SKM-1 (cell line): ENCODE measurements at regions not wholly inside any gene's neighbourhood (a gene's known extent, or its start where the extent isn't known, plus 50 kb on each side); places are given as distances from the start of the nearest gene placed in this dataset.

Experiments used
- DNase-seq: peaks from one replicate; lab custom pipeline; 2025; ENCODE audit not compliant: unreplicated experiment; lab: John Stamatoyannopoulos, UW

DNA sequence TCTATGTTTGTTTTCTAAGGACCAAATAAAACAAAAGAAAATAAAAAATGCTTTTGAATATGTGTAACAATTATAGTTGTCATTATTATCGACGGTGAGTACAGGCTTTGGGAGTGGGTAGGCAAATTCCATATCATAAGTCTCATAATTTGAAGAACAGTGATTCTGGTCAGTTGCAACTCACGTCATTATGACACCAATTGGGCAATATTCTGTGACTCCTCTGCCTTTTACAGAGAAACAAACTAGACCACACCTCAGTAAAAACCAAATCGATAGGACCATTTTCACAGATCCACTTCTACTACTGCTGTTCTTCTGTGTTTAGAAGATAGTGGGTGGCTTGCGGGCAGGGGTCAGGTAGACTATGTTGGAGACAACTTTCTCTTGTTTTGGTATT, 250.1 kb downstream of the C4orf33 start:
- no peak for DNase-seq

DNA sequence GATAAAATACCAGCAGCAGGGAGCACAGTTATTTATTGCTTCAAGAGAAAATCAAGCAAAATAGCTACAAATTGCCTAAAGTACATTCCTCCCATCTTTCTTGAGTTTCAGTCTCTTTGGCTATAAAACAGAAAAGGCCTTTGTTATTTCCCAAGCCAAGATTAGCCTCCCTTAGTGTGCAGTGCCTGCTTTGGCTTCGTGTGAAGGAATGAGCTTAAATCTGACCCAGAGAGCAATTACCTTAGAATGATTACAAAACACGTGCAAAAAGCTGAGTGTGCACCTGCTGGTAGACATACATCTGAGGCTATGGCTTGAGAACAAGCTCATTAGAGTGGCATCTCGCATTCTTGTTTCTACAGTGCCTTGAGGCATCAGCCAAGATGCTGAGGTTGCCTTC, 250.8 kb downstream of the C4orf33 start:
- no peak for DNase-seq

DNA sequence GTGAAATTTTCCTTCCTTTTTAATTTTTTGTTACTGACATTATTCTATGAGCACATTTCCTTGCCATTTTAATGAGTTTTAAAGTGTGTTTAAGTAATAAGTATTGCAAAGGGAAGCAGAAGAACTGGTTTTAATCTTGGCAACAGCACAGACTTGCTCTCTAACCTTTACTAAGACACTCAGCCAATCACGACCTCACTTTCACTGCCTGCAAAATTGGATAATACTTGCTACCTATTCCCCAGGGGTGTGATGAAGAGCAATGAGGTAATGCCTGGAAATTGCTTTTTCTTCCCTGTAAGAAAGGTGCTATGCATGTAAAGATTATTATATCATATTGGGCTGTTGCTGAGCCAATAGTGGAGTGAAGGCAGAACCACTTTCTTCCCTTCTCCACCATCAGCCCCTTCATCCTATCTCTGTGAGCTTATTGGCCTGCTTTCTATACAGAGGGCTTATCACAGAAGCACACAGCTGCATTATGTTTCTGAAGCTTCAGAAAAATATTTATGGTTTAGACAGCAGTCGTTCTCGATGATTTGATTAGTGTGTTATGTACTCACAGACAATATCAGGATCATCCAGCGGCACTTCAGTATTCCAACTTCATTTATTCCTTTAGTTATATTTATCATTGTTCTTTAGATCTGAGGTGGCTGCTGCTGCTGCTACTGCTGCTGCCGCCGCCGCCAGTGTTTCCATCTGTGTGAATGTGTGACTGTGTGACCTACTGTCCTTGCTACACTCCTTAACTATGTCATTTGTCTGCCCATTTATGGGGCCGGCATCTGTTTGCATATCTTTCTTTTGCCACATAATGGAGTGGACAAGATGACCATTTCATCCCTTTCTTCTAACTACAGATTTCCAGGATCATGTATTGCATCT, 255.1 kb downstream of the C4orf33 start:
- DNase-seq, result no peak

DNA sequence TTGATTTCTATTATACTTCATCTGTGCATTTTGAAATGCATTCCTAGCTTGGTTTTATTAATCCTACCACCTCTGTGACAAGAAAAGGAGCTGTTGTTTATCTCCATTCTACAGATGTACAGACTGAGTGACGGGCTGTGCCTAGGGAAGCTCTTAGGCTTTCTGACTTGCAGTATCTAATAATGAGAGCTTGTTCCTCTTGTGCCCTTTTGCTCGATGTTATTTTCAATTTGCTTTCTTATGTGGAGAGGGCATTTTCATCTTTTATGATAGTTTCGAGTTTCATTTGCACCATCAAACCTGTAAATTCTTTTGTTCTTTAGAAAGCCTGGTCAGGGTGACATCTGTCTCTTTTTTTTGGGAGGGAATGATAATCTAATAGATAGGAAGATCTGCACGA, 256.5 kb downstream of the C4orf33 start:
- no peak for DNase-seq

DNA sequence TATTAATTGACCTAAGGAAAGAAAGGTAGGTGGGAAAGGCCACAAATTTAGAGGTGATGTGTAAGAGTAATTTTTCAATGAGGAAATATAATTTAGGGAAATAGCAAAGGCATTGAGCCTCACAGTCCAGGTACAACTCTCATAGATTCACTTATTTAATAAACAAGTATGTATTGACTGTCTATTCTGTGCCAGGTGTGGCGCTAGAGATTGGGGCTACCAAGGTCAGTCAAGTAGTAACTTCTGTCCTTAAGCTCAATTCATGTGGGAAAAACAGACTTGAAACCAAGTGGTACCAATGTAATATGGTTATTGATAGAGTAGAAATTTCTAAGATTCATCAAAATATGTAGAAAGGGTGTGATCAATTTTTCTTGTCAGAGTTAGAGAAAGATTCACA, 257.5 kb downstream of the C4orf33 start:
- no peak for DNase-seq

DNA sequence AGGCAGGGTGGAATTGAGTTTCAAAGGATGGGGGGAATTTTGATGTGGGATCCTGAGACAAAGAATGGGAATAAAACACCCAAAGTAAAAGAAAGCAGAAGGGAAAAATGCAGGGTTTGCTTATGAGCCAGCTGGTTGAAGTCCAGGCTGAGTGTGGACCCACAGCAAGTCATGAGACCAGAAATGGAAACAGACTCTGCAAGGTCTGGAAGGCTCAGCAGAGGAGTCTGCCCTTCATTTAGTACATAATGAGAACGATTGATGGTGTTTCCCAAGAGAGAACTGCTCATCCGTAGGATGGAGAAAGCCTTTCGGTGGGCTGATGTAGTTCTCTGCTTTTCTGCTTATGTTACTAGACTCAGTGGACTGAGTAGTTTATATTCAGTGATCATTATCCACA, 259.1 kb downstream of the C4orf33 start:
- no peak for DNase-seq

DNA sequence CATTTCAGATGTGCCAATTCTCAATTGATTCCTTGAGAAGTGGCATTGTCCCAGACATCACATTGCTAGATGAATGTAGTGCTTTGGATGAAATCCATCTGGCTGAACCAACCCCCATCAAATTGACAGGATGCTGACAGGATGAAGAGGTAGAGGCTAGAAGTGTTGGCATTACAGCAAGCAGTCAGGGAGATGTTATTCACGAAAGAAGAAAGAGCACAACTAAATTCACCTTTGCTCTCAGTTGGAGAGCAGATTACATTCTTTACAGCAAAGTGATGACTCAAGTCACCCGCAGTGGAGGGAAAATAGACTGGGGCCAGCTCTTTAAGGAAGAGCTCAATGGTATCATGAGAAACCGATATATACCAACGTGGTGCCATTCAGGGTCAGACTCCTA, 259.6 kb downstream of the C4orf33 start:
- no peak for DNase-seq

DNA sequence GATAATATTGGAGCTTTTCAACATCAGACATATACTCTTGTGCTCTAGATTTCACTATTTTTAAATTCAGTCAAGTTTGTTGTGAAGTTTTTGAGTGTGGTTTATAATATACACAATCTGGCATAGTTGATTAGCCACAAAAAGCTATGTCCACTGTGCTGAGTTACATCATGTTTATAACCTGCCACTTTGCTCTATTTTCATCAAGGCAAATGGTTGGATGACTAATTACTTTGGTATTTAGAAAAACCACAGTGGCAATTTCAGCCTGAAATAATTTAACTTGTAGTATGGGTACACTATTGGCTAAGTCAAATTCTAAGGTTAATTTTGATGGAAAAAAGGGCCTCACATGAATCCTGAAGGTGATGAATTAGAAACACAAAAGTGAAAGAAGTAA, 262.6 kb downstream of the C4orf33 start:
- no peak for DNase-seq

DNA sequence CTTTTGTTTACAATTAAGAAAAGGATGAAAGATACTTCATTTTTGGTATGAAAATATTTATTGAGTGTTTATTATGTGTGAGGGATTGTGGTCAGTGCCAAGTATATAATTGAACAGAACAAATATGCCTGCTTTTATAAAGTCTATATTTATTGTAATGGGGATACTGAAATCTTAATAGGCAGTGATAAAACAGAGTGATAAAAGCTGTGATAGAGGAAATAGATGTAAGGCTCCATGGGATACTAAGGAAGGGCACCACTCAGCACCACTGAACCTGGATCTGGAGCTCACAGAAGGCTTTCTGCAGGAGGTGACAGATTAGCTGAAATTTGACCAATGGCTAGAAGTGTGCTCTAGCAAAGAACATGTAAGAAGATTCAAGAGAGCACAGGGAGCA, 263.5 kb downstream of the C4orf33 start:
- DNase-seq, result no peak

DNA sequence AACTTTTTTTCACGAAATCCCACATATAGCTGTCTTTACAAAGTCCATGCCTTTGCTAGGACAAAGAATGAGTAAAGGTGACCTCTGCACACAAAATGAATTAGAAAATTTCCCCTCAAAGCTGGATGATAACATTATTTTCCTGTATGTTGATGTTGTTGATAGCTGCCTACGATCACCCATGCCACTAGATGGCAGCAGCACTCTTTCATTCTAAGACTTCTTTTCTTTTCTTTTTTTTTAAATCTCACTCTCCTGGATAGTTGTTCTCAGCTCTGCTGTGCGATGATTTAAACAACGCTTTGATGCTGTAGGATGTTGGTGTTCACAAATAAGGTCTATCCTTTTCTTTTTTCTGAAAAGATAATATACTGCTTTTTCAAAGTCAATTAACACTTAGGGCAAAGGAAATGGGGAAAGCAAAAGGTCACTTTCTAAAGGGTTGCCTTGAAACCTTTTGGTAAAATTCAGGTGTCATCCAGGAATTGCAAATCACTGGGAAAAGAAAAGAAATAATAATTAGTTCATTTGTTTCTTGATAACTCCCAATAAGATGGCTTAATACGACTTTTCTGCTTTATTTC, 266.8 kb downstream of the C4orf33 start:
- DNase-seq, result peak; percentile 63

DNA sequence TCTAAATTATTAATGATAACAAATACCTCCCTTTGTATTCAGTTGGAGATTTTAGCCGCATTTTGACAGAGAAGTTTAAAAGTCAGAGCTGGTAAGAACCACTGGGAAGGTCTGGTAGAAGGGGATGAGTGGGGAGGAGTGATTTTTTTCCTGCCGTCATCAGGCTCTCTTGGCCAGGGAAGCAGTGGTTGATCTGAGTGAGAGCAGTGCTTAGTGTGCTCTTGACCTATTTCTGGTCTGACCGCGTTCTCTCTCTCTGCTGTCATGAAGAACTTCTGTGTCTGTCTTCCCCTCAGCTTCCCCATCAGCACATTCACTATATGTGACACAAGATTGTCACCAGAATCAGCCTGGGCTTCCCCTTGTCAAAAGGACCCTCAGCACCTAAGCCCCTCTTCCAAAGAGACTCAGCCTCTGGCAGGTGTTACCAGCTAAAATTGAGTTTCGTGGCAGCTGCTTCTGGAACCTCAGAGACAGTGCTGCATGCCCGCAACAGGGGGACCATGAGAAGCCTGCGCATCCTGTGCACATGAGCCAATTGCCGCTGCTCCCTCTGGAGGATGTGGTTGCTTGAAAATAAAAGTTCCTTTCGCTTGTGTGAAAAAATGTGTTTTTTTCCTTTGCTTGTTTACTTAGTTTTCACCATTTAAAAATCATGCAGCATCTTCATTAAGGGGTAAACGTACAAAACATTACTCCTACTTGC, 268.9 kb downstream of the C4orf33 start:
- no peak for DNase-seq

DNA sequence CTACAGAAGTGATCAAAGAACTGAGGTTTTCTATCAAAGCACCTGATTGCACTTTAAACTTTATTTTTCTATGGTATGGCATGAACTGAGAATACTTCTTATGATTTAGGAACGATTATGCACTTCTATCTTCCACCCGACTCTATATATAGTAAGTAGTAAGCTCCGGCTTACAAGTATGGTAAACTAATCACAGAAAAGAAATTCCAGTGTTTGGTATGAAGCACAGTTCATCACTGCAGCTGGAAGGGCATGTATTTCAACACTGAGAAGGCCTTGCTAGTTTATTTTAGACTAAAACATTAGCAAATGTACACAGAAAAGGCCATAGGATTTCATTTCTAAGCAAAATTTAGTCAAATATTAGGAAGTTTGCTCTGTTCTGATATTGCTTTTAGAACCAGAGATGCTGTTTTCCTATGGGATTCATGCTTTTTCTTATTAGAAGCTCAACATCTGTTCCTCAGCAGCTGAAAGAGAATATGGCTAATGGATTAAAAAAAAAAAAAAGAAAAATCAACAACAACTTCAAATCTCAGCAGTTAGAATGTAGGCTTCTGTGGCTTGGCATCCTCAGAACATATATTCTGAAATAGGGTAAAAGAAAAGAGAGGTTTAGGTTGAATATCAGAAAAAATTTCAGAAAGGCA, 273.5 kb downstream of the C4orf33 start:
- no peak for DNase-seq

DNA sequence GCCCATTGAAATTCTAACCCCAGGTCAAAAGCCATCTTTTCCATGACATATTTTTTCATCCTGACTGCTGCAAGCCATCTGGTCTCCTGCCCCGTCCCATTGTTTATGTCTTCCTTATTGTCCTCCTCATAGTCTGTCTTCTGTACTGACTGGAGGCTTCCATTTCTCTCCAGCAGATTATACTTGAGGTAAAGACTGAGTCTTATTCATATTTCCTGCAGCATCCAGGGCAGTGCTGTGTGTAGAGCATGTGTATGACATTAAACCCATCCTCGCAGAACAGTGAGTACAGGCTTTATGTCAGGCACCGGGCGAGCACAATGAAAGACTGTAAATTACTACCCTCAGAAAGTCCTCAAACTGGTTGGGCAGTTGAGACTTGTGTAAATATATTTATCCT, 275.1 kb downstream of the C4orf33 start:
- no peak for DNase-seq

DNA sequence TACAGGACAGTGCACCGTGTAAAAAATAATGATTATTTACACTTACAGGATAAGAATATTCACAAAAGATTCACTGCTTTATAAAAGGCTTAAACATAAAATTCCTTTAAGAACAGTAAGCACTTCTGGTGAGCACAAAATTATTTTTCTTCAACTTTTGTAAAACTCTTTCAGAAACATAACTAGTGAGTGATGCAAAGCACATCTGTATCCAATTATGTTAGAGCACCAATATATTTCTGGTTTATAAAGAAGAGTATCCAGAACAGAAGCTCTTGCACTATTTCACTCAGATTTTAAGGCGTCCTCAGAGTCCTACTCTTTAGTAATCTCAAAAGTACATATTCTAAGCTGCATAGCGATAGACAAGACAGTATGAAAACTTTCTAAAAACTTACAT, 276.0 kb downstream of the C4orf33 start:
- no peak for DNase-seq

DNA sequence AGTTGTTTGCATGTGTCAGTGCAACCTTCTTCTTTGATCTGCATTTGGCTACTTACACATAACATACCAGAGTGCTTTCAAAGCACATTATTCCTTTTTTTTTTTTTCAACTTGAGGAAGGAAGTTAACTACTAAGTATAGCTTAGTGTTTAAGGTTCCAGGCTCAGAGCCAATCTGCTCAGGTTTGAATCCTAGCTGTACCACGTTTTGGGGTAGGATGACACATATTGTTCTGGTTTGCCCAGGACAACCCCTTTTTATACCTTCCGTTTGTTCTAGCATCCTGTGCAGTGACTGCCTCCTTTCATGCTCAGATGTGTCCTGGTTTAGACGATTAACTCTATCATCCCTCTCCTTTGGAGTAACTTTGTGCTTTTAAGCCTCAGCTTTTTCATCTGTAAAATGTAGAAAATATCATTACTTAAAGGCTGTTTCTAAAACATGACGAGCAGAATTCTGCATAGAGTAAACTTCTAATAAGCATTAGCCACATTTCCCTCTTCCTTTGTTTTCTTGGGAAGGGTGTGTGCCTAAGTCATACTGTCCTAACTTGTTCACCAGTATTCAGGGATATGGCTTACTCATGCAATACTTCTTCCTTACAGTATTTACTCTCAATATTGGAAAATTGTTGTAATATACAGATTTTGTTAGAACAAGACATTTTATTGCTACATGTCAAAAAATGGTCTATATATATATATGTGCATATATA, 281.3 kb downstream of the C4orf33 start:
- DNase-seq, result no peak

DNA sequence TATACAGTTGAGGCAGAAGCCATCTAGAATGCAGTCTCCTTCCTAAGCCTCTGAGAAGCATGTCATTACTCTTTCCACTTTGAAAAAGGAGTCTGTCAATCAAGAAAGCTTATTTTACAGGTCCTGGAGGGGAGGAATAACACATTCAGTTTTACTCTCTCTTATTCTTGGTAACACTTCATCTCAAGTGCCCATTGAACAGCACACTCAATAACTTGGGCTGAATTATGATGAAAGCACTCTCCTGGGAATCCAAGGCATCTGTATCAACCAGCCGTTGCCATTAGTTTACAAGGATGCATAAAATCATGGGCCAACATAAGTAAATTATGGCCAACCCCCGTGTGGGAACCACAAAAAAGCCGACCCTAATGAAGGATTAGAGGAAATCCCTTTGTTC, 282.4 kb downstream of the C4orf33 start:
- DNase-seq, result no peak

DNA sequence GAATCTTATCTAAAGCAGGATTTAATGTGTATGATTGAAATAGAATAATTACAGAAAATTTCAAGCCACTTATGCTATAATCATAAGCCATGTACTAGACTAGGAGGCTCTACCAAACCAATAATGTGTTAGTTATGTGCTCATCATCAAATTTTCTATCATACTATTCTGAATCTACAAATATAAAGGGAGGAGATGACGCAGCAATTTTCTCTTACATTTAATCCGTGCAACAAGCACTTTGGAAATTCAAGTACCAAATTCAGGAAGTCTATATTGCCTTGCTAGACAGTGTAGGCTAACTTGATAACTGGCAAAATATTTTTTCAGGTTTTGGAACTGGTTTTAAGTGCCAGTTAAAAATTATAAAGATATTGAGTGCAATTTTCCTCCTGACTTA, 283.5 kb downstream of the C4orf33 start:
- DNase-seq, result no peak

DNA sequence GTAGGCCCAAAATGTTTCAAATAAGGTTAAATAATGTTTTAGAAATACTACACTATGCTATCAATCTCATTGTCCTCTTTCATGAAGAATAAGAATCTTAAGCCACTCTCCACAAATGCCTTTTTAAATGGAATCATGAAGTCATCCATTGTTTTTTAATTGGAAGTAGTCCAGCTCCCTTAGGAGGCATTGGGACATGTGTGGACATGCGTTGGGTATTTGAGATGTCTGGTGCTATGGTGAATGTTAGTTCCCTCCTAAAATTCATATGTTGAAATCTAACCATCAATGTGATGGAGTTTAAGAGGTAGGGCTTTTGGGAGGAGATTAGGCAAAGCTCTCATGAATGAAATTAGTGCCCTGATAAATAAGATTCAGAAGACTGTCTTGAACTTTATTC, 289.0 kb downstream of the C4orf33 start:
- no peak for DNase-seq

DNA sequence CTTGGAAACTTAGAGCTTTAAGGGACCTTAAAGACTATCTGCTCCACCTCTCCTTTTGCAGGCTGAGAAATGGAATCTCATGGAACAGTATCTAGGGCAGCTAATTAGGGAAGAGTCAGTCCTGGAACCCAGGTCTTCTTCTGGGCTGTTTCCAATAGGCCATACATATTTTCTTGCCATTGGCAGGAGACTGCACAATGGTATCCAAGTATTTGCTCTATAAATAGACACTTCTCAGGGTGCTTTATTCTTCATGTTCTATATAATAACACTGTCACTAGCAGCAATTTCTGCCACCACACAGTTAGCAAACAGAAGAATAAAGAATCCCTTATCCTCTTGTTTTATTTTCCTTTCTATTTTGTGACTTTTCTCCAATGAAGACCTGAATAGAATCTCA, 291.7 kb downstream of the C4orf33 start:
- DNase-seq, result no peak

DNA sequence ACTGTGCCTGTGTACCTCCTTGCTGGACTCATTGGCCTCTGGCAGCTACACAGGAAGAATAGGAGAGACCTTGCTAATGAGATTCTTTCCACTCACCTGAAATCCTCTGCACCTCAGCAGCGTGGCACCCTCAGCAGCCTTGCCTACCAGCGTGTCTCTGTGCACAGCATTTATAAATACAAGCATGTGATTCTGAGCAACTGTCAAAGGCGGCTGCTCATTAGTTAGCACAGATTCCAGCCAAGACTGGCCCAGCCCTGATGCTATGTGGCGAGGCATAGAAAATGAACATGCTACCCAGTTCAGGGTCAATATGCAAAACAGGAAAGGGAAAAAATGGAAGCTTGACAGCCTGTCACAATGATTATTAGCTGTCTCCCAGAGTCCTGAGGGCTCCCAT, 298.0 kb downstream of the C4orf33 start:
- no peak for DNase-seq

DNA sequence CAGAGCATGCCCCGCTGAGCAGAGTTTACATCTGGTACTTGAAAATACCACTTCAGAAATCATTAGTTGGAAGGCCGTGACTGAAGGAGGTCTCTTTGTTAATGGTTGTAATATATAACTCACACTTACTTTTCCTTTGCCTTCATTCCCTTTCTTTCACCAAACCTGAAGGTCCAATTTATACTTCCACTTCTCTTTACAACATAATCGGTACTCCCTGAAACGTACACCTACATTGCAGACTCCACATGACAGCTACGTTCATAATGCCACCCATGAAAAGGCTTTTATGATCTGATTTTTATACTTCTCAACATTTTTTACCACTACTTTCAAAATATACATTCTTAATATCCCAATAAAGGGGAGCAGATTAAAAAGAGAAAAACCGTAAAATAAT, 298.7 kb downstream of the C4orf33 start:
- DNase-seq, result no peak
